DND-41 (cell line): ENCODE measurements at regions not wholly inside any gene's neighbourhood (a gene's known extent, or its start where the extent isn't known, plus 50 kb on each side); places are given as distances from the start of the nearest gene placed in this dataset.

ENCODE experiments used
- CTCF ChIP-seq: IDR thresholded peaks from 2 replicates; pipeline ENCODE4 v1.5.1; 2012; ENCODE audit warnings: borderline replicate concordance, low read length, moderate library complexity, mild to moderate bottlenecking; ENCODE audit not compliant: poor library complexity, severe bottlenecking; ENCODE audit errors: extremely low read depth
- EZH2 ChIP-seq: IDR thresholded peaks from 3 replicates; pipeline ENCODE4 v1.6.1; 2012; ENCODE audit warnings: borderline replicate concordance, low read depth, mild to moderate bottlenecking, moderate library complexity, low read length, inconsistent platforms; ENCODE audit not compliant: severe bottlenecking

GRCh38 chr1:79688932-79689331 lies 682.4 kb upstream of the ADGRL4 start:
- TF ChIP-seq CTCF (no peak), EZH2 (no peak)
